Posterior cingulate gyrus (tissue), 11 donors: ENCODE measurements at regions not wholly inside any gene's neighbourhood (a gene's known extent, or its start where the extent isn't known, plus 50 kb on each side); places are given as distances from the start of the nearest gene placed in this dataset.

Source experiments
- DNase-seq, 10 donors: peaks; one replicate each; pipeline versions ENCODE4 v3.0.0 to v3.0.0-alpha.2; 2020 to 2021; ENCODE audit warnings: mixed read lengths in 3 of 10
- intact Hi-C: fragments of 100-400 bp; cut with DNase I; formaldehyde crosslinking; loops from one replicate; pipeline ENCODE4 v1.15.1; 2023

DNA sequence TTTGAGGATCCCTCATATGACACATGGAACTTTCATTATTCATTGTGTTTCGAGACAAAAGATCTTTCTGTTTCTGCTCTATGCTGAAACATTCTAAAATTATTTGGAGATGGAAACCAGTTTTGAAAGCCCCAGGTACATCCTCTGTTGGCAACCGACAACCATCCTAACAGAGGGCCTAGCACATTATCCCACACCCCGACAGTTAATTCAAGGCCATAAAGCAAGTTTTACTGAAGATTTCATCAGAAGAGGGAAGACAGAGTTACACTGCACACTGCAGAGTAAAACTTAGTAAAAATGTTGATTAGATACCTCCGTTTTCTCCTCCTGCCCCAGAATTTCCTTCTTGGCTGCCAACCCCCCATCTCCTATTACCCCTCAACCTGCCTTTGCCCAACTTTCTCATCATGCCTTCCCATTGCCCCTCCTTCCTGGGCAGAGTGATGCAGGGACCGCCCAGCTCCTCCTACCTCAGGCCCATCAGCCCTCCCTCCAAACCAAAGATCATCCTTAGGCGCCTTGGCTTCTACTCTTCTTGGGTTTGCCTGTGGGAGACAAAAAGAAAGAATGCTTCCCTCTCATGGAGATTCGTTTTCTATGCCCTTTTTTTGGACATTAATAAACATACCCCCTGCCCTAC, 52.9 kb upstream of the CITED4 start:
- intact Hi-C loops, result no loop called here
- no peak for DNase-seq

DNA sequence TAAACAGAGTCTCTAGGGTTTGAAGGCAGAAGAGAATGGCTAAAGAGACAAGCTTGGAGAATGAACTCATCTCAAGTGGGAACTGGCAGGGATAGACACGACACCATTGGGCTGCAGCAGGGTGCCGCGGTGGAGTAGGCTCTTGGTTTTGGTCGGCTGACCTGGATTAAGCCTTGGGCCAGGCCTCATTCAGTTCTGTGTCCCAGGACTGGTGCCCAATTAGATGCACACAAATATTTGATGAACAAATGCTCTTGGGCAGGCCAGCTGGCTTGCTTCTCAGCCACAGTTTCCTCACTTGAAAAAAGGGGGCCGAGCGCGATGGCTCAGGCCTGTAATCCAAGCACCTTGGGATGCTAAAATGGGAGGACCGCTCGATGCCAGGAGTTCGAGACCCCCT, 53.4 kb upstream of the CITED4 start:
- DNase-seq, result peak in 1 of 10 donors; percentile 39
- intact Hi-C loops, result no loop called here

DNA sequence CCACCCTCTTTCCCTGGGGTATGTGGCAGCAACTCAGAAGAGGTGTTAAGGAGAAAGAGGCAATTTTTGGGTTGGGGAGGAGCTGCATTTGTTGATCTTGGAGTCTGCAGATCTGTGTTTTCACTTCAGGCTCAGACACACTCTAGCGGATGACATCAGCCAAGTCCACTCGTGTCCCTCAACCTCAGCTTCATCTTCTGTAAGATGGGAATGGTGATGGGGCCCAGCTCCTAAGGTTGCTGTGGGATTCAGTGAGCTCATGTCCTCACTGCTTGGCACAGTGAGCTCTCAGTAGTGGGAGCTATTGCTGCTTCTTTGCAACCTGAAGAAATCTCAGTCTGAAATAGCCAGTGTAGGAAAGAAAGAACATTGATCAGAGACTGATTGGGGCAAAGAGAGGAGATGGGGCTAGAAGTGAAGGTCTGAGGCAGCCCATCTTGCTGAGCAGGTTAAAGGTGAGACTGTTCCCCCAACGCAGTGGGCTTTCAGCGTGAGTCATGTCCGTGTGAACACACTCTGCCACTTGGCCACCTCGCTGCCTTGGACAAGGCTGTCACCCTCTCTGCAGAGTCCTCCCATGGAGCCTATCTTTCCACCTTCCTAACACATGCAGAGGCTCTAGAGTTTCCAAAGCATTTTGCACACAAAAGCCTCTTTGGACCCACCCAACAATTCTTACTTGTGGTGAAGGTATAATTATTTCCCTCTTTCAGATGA, 56.0 kb upstream of the CITED4 start:
- intact Hi-C loops, result no loop called here
- peak in 1 of 10 donors; percentile 64 for DNase-seq

DNA sequence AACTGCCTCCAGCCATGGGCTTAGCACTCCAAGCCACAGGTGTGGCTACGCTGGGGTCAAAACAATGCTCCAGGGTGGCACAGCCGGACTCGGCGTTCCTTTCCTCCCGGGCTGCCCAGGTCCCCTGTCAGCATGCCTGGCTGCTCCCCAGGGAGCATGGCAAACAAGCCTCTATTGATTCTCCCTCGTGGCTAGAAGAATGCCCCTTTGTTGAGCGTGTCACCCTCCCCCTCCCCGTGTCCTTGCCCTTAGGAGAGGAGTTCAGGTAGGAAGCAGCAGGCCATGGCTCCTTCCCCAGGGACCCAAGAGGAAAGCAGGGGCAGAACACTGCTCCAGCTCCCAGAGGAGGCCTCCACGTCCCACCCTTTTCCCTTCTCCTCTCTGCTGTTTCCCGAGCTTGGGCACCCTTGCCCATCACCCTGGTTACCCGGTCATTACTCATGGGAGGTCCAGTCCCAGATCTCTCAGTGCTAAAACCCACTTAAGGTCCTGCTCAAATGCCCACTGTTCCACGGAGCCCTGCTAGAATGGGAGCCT, 57.4 kb upstream of the CITED4 start:
- intact Hi-C loops, result no loop called here
- DNase-seq, result peak; percentile 51 to 97 (median 78)

DNA sequence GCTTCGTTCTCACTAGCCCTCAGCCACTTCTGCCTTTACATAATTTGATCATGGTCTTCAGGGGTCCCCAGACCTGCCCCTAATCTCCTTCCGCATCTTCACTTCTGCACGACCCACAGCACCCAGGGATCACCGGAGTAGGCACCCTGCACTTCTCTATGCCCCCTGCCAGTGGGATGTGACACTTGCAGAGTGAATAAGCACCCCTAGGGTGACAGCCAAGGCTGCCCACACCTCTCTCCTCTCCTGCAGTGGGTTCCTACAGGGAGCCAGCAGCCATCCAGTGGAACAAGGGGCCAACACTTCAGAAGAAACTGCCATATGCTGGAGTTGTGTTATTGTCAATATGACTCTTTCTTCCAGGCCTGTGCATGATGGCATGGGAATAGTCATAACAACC, 58.0 kb upstream of the CTPS1 start:
- no peak for DNase-seq
- intact Hi-C loops, result no loop called here

DNA sequence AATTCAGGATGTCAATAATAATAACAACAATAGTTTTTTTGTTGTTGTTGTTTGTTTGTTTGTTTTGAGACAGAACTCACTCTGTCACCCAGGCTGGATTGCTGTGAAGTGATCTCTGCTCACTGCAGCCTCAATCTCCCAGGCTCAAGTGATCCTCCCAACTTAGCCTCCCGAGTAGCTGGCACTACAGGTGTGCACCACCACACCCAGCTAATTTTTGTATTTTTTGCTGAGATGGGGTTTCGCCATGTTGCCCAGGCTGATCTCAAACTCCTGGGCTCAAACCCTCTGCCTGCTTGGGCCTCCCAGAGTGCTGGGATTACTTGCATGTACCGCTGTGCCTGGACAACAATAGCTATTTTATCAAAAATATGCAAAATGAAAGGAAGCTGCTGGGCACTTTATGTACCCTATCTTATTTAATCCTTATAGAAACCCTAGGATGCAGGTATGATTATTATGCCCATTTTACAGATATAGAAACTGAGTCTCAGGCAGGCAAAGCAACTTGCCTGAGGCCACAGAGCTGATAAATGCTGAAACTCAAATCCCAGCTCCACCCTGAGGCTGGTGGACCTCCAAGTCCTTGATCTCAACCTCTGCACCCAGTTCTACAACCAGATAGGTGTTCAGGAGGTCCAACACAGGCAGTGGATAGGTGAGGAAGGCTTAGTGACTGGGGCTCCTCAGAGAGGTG, 57.4 kb upstream of the CTPS1 start:
- DNase-seq, result no peak
- intact Hi-C loops, result no loop called here

DNA sequence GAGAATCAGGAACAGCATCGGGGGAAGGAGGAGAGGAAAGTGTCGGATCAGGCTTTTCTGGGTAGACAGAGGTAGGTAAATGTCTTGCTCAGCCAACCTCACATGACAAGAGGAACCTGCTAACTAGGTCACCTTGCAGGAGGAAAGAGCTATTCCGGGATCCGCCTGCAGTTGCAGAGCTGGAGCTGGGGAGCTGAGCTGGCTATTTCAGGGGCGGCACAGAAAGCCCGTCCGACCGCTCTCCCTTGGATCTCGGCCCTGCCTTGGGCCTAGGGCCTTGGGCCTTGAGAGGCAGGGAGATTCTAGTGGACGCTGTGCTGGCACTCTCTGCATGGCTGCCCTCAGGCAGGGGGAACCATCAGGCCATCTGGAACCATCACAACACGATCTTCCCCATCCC, 56.5 kb upstream of the CTPS1 start:
- intact Hi-C loops, result no loop called here
- DNase-seq, result peak in 8 of 10 donors; percentile 30 to 94 (median 66)

DNA sequence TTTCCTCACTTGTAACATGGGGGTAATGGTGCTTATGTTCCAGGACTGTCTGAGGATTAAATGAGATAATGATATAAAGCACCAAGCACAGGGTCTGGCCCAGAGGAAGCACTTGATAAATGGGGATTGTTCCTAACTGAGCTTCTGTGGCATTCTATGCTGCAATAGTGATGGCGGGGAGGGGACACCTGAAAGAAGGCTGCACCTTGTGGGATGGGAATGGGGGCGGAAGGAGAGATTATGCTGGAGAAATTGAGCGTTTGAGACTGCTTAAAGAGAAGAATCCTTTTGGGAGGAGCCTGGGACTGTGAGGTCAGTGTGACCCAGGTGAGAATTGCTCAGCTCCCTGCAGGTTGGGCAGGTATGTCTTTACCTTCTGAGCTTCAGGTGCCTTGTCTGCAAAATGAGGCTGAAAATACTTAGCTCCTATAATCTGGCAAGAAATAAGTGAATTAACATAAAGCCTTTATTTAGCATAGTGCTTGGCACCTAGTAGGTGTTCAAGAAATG, 55.9 kb upstream of the CTPS1 start:
- intact Hi-C loops, result no loop called here
- no peak for DNase-seq

DNA sequence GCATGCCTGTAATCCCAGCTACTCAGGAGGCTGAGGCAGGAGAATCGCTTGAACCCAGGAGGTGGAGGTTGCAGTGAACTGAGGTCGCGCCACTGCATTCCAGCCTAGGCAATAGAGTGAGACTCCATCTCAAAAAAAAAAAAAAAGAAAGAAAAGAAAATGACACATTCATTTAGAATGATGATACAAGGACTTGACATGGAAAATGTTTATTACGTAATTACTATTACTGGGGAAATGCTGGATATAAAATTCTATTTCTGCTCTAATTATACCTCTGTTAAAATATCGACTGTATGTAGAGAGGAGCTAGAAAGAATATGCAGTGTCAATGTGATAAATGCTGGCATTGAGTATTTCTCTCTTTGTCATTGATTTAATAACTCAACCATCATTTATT, 54.7 kb upstream of the CTPS1 start:
- no peak for DNase-seq
- intact Hi-C loops, result no loop called here

DNA sequence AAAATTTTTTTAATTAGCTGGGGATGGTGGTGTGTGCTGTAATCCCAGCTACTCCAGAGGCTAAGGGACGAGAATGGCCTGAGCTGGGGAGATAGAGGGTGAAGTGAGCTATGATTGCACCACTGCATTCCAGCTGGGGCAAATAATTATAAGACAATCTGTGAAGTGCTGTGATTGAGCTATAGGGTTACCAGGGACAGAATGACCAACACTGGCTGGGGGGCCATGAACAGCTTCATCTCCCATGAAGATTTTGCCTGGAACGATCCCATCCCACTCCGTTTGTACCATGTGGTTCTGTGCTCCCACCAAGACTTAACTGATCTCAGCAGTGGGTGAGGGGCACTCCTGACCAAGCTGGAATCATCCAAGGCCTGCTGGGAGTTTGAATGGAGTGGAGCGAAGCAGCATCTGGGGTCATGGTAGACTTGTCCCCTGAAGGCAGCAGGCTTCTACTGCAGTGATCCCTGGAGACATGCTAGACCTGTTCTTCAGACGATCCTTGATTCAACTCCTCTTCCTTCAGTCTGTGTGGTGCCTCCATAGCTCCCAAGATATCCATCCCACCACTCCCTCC, 53.6 kb upstream of the CTPS1 start:
- DNase-seq, result no peak
- intact Hi-C loops, result no loop called here

DNA sequence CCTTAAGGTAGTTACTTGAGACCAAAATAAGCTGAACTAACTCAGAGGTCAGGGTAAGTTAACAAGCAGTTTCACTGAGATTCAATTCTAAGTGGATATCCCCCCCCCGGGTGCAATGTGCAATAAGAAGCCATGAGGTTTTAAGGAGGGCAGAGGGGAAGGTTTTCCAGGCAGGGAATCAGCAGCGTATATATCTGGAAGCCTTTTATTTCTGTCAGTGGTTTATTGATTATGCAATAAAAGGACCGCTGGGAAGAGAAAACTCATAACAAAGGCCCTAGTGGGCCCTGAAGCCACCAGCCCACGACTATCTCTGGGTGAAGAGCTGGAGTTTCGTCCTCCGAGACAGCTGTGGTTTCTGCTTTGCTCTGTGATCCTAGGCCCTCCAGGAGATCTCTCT, 53.1 kb upstream of the CTPS1 start:
- no peak for DNase-seq

DNA sequence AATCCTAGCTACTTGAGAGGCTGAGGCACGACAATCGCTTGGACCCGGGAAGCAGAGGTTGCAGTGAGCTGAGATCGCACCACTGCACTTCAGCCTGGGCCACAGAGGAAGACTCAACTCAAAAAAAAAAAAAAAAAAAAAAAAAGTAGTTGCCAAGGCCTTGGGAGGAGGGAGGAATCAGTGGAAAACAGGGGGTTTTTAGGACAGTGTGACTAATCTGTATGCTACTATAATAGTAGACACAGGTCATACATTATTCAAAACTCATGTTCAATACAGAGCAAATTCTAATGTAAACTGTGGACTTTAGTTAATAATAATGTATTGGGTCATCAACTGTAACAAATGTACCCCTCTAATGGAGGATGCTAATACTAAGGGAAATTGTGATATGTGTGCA, 51.7 kb upstream of the CTPS1 start:
- intact Hi-C loops, result no loop called here
- DNase-seq, result no peak

More for the DNA sequence above, 53.1 kb upstream of the CTPS1 start:
- intact Hi-C loops, result no loop called here

DNA sequence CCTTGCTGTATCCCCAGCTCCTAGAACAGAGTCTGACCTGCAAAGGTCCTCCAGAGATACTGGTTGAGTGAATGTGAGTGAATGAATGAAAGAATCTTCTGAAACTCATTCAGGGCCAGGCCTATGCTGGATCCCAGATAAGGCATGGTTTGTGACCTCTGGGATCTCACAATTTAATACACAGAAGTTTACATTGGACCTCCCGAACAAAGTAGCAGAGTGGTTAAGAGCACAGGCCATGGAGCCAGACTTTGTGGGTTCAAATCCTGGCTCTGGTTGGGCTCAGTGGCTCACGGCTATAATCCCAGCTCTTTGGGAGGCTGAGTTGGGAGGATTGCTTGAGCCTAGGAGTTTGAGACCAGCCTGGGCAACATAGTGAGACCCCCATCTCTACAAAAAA, 50.8 kb upstream of the CTPS1 start:
- intact Hi-C loops, result no loop called here

DNA sequence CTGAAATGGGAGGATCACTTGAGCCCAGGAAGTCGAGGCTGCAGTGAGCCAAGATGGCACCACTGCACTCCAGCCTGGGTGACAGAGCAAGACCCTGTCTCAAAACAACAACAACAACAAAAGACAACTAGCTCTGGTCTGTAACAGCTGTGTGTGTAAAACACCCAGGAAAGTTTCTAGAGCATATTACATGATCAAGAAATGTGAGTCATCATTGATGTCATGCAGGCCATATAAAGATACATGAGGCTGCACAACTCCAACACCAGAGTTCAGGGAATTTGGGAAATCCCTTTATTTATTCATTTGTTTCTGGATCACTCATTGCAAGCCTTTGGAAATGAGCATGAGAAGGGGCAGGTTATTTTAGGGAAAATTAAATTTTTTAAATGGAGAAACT, 50.3 kb upstream of the CTPS1 start:
- DNase-seq, result no peak
- intact Hi-C loops, result no loop called here

More for the DNA sequence above, 50.8 kb upstream of the CTPS1 start:
- DNase-seq, result peak in 1 of 10 donors; percentile 34
